ENCODE measurements at regions not wholly inside any gene's neighbourhood (a gene's known extent, or its start where the extent isn't known, plus 50 kb on each side); places are given as distances from the start of the nearest gene placed in this dataset.

GRCh38 chr5:116374434-116374852, 200.2 kb downstream of the SEMA6A start:
- Mint-ChIP-seq H3K4me3 (no peak overlapping the region), H3K9me3 (no peaks in the 10 kb centered on the region), H3K36me3 (ENCODE audit: low read depth) (no peaks in the 10 kb centered on the region), H3K27me3 (ENCODE audit: insufficient read depth, low read depth, poor library complexity) (peaks cover 4% of the 10 kb centered on the region), H3K27ac (no peak overlapping the region), H3K4me1 (peaks cover 29% of the 10 kb centered on the region)
- no peak overlapping the region for H3K4me2 ChIP-seq
- no peaks in the 10 kb centered on the region for H3K9me2 ChIP-seq (ENCODE audit: insufficient read depth)
- TF ChIP-seq EZH2phosphoT487 (IDR thresholded peaks at IDR 0.05; ENCODE audit: unreplicated experiment): no peak
- TF ChIP-seq, protein P1, sequence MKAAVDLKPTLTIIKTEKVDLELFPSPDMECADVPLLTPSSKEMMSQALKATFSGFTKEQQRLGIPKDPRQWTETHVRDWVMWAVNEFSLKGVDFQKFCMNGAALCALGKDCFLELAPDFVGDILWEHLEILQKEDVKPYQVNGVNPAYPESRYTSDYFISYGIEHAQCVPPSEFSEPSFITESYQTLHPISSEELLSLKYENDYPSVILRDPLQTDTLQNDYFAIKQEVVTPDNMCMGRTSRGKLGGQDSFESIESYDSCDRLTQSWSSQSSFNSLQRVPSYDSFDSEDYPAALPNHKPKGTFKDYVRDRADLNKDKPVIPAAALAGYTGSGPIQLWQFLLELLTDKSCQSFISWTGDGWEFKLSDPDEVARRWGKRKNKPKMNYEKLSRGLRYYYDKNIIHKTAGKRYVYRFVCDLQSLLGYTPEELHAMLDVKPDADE (IDR thresholded peaks at IDR 0.05): no peak
- H4K20me1 ChIP-seq (replicated peaks; ENCODE audit: insufficient read depth): no peaks in the 10 kb centered on the region
- H3K79me2 ChIP-seq (replicated peaks; ENCODE audit: insufficient read depth): no peaks in the 10 kb centered on the region
- ATAC-seq (no peak), DNase-seq (ENCODE audit: low spot score) (no peak)
- no peaks in the 10 kb centered on the region for H3K36me3 ChIP-seq (ENCODE audit: insufficient read depth)
- H3K4me1 ChIP-seq (ENCODE audit: insufficient read depth): peaks cover 19% of the 10 kb centered on the region
- no peak overlapping the region for H3K4me3 ChIP-seq
- H3F3A ChIP-seq (replicated peaks; ENCODE audit: low read depth): no peaks in the 10 kb centered on the region
- H3K27me3 ChIP-seq (ENCODE audit: insufficient read depth): no peaks in the 10 kb centered on the region
- no peak overlapping the region for H2AFZ ChIP-seq
- no peak overlapping the region for H3K27ac ChIP-seq (ENCODE audit: low read depth)

GRCh38 chr5:116372931-116373597, 201.6 kb downstream of the SEMA6A start:
- ATAC-seq: no peak
- no peaks in the 10 kb centered on the region for H3F3A ChIP-seq (replicated peaks; ENCODE audit: low read depth)
- H3K4me1 Mint-ChIP-seq: peaks cover 32% of the 10 kb centered on the region
- TF ChIP-seq STAT1 (IDR thresholded peaks at IDR 0.05; ENCODE audit: unreplicated experiment): no peak
- no peak for TF ChIP-seq REST (IDR thresholded peaks at IDR 0.05; ENCODE audit: unreplicated experiment)
- no peak for TF ChIP-seq JUNB (IDR thresholded peaks at IDR 0.05; ENCODE audit: unreplicated experiment)
- TF ChIP-seq ZNF331 (CRISPR knock-in tag; IDR thresholded peaks at IDR 0.05; ENCODE audit: low read depth): no peak
- TF ChIP-seq EZH2 (IDR thresholded peaks at IDR 0.05; ENCODE audit: low read depth, unreplicated experiment): no peak
- no peak for TF ChIP-seq POLR2AphosphoS5 (IDR thresholded peaks at IDR 0.05; ENCODE audit: low read depth)
- no peak for TF ChIP-seq NANOG (IDR thresholded peaks at IDR 0.05; ENCODE audit: borderline replicate concordance)
- no peak for TF ChIP-seq ZNF462 (CRISPR knock-in tag; IDR thresholded peaks at IDR 0.05)
- no peak for TF ChIP-seq ZNF114 (CRISPR knock-in tag; IDR thresholded peaks at IDR 0.05)
- no peak for TF ChIP-seq EZH2phosphoT487 (IDR thresholded peaks at IDR 0.05; ENCODE audit: unreplicated experiment)
- no peak for TF ChIP-seq CREB1 (CRISPR knock-in tag; IDR thresholded peaks at IDR 0.05; ENCODE audit: low read depth)

More at GRCh38 chr5:116372931-116373597, 201.6 kb downstream of the SEMA6A start:
- H3K27me3 Mint-ChIP-seq (ENCODE audit: insufficient read depth, low read depth, poor library complexity): peaks cover 4% of the 10 kb centered on the region
- Histone ChIP-seq H2AFZ (no peak overlapping the region), H3K79me2 (replicated peaks; ENCODE audit: insufficient read depth) (no peaks in the 10 kb centered on the region), H3K4me2 (no peak overlapping the region), H3K27me3 (ENCODE audit: insufficient read depth) (no peaks in the 10 kb centered on the region), H3K4me1 (ENCODE audit: insufficient read depth) (peaks cover 19% of the 10 kb centered on the region), H3K27ac (ENCODE audit: low read depth) (no peak overlapping the region), H3K36me3 (ENCODE audit: insufficient read depth) (no peaks in the 10 kb centered on the region), H3K9me2 (ENCODE audit: insufficient read depth) (no peaks in the 10 kb centered on the region), H4K20me1 (replicated peaks; ENCODE audit: insufficient read depth) (no peaks in the 10 kb centered on the region), H3K4me3 (no peak overlapping the region)
- H3K36me3 Mint-ChIP-seq (ENCODE audit: low read depth): no peaks in the 10 kb centered on the region
- DNase-seq (ENCODE audit: low spot score): no peak
- no peaks in the 10 kb centered on the region for H3K9me3 Mint-ChIP-seq
- no peak overlapping the region for H3K4me3 Mint-ChIP-seq
- no peak overlapping the region for H3K27ac Mint-ChIP-seq

Data from GM23338 (cell line).